ENCODE measurements at regions not wholly inside any gene's neighbourhood (a gene's known extent, or its start where the extent isn't known, plus 50 kb on each side); places are given as distances from the start of the nearest gene placed in this dataset.

GRCh38 chr21:31781737-31782136 lies 49.8 kb upstream of the SCAF4 start:
- H3K27ac Mint-ChIP-seq (ENCODE audit: low read depth, unreplicated experiment), result no peak overlapping the region
- TF ChIP-seq CTCF (IDR thresholded peaks at IDR 0.05; ENCODE audit: unreplicated experiment), result no peak
- no peaks in the 10 kb centered on the region for H3K36me3 Mint-ChIP-seq (ENCODE audit: insufficient read depth, unreplicated experiment)
- peaks cover 7% of the 10 kb centered on the region for H3K9me3 Mint-ChIP-seq (ENCODE audit: unreplicated experiment)
- no TSS peak for BruUV-seq (replicated peaks)
- ChIA-PET POLR2A (interaction anchor here (1.0 to 1.5 kb wide), 3 partner anchors 15 to 496 kb away, joined by 4 to 7 read pairs (median 5); no protein-coding TSS in a partner anchor), CTCF (interaction anchor here (0.7 to 3.5 kb wide), 17 partner anchors 12 to 819 kb away, joined by 3 to 59 read pairs (median 4); no protein-coding TSS in a partner anchor)
- intact Hi-C loops (cut with micrococcal nuclease), result loop anchor here (10.0 kb wide), 1 partner anchor 823 kb away; no protein-coding TSS in a partner anchor
- peak; percentile 74 for DNase-seq (ENCODE audit: unreplicated experiment)
- H3K4me1 Mint-ChIP-seq (ENCODE audit: insufficient read depth, unreplicated experiment), result peaks cover 16% of the 10 kb centered on the region
- H3K27me3 Mint-ChIP-seq (ENCODE audit: insufficient read depth, unreplicated experiment), result no peaks in the 10 kb centered on the region
- no peak overlapping the region for H3K4me3 Mint-ChIP-seq (ENCODE audit: unreplicated experiment)

Measured in MCF 10A (cell line).